GM23338 (cell line): ENCODE measurements at regions not wholly inside any gene's neighbourhood (a gene's known extent, or its start where the extent isn't known, plus 50 kb on each side); places are given as distances from the start of the nearest gene placed in this dataset.

ENCODE experiments used
- ATAC-seq: fragments of 200-7000 bp; cut with Tn5 transposase; 3 replicates; pipeline ENCODE4 v1.9.1; 2020
- DNase-seq: peaks from one replicate; pipeline ENCODE4 v3.0.0-alpha.2; 2015; ENCODE audit warnings: low spot score
- H2AFZ ChIP-seq: fragments of 200-600 bp; sonication (generic); 2 replicates; pipeline ENCODE4 v1.8.0; 2016; ENCODE audit warnings: antibody characterized with exemption, mild to moderate bottlenecking, moderate library complexity
- H3F3A ChIP-seq: fragments of 200-600 bp; sonication (generic); replicated peaks from 2 replicates; pipeline ENCODE4 v1.8.0; 2017; ENCODE audit warnings: antibody characterized with exemption, mixed run types, low read depth
- H3K27ac ChIP-seq: fragments of 200-600 bp; sonication (generic); 2 replicates; pipeline ENCODE4 v1.6.1; 2016; ENCODE audit warnings: low read depth
- H3K27me3 ChIP-seq: fragments of 200-600 bp; sonication (generic); 2 replicates; pipeline ENCODE4 v1.8.0; 2016; ENCODE audit warnings: mild to moderate bottlenecking, mixed run types, moderate library complexity; ENCODE audit not compliant: insufficient read depth
- H3K36me3 ChIP-seq: fragments of 200-600 bp; sonication (generic); 2 replicates; pipeline ENCODE4 v1.8.0; 2016; ENCODE audit warnings: mild to moderate bottlenecking; ENCODE audit not compliant: insufficient read depth
- H3K4me1 ChIP-seq: fragments of 200-600 bp; sonication (generic); 2 replicates; pipeline ENCODE4 v1.8.0; 2016; ENCODE audit warnings: mild to moderate bottlenecking, moderate library complexity; ENCODE audit not compliant: insufficient read depth
- H3K4me2 ChIP-seq: fragments of 200-600 bp; sonication (generic); 2 replicates; pipeline ENCODE4 v1.7.1; 2017; ENCODE audit warnings: mixed run types
- H3K4me3 ChIP-seq: fragments of 200-600 bp; sonication (generic); 2 replicates; pipeline ENCODE4 v1.6.1; 2016; ENCODE audit warnings: mixed run types
- H3K79me2 ChIP-seq: fragments of 200-600 bp; sonication (generic); replicated peaks from 2 replicates; pipeline ENCODE4 v1.8.0; 2017; ENCODE audit warnings: mild to moderate bottlenecking; ENCODE audit not compliant: insufficient read depth
- H3K9me2 ChIP-seq: fragments of 200-600 bp; sonication (generic); 2 replicates; pipeline ENCODE4 v1.8.0; 2017; ENCODE audit not compliant: insufficient read depth
- H4K20me1 ChIP-seq: fragments of 200-600 bp; sonication (generic); replicated peaks from 2 replicates; pipeline ENCODE4 v1.8.0; 2017; ENCODE audit warnings: mild to moderate bottlenecking; ENCODE audit not compliant: insufficient read depth
- H3K27ac Mint-ChIP-seq: 2 replicates; pipeline ENCODE4 v1.8.0; 2020; ENCODE audit warnings: inconsistent platforms, mild to moderate bottlenecking, moderate library complexity, mixed read lengths
- H3K27me3 Mint-ChIP-seq: 3 replicates; pipeline ENCODE4 v1.8.0; 2022; ENCODE audit warnings: low read depth, mild to moderate bottlenecking, moderate library complexity, mixed read lengths, inconsistent platforms; ENCODE audit not compliant: insufficient read depth, poor library complexity
- H3K36me3 Mint-ChIP-seq: 3 replicates; pipeline ENCODE4 v1.8.0; 2021; ENCODE audit warnings: low read depth, mild to moderate bottlenecking, inconsistent platforms, moderate library complexity, mixed read lengths
- H3K4me1 Mint-ChIP-seq: 3 replicates; pipeline ENCODE4 v1.8.0; 2020; ENCODE audit warnings: mild to moderate bottlenecking, inconsistent platforms, mixed read lengths
- H3K4me3 Mint-ChIP-seq: 3 replicates; pipeline ENCODE4 v1.8.0; 2021; ENCODE audit warnings: moderate library complexity, mild to moderate bottlenecking, inconsistent platforms, mixed read lengths
- H3K9me3 Mint-ChIP-seq: 3 replicates; pipeline ENCODE4 v1.8.0; 2020; ENCODE audit warnings: moderate library complexity, mild to moderate bottlenecking, inconsistent platforms, mixed read lengths
- CREB1 ChIP-seq: fragments of 250-450 bp; sonication (Bioruptor Pico); IDR thresholded peaks from 2 replicates; pipeline ENCODE4 v1.5.0; 2020; ENCODE audit warnings: low read depth, mild to moderate bottlenecking, moderate library complexity
- CTCF ChIP-seq, 2 experiments: fragments of 200-600 bp in 1 of 2; sonication (generic) in 1 of 2; conservative IDR thresholded peaks; 2 replicates each; pipeline versions ENCODE4 v1.5.1 to v1.6.1; 2016 to 2017; ENCODE audit warnings: antibody characterized with exemption in 2 of 2, low read depth in 2 of 2, mild to moderate bottlenecking in 2 of 2, moderate library complexity in 1 of 2
- ETS1 ChIP-seq: IDR thresholded peaks from 2 replicates; pipeline ENCODE4 v1.6.1; 2016; ENCODE audit warnings: antibody characterized with exemption
- EZH2 ChIP-seq: fragments of 200-600 bp; sonication (generic); IDR thresholded peaks from one replicate; pipeline ENCODE4 v1.8.0; 2017; ENCODE audit warnings: antibody characterized with exemption, mild to moderate bottlenecking, low read depth; ENCODE audit not compliant: unreplicated experiment
- EZH2phosphoT487 ChIP-seq: fragments of 200-600 bp; sonication (generic); IDR thresholded peaks from one replicate; pipeline ENCODE4 v1.8.1; 2018; ENCODE audit warnings: antibody characterized with exemption; ENCODE audit not compliant: unreplicated experiment
- JUNB ChIP-seq: IDR thresholded peaks from one replicate; pipeline ENCODE4 v1.6.1; 2016; ENCODE audit warnings: antibody characterized with exemption; ENCODE audit not compliant: unreplicated experiment
- NANOG ChIP-seq: IDR thresholded peaks from 2 replicates; pipeline ENCODE4 v1.6.1; 2016; ENCODE audit warnings: antibody characterized with exemption, borderline replicate concordance
- POLR2AphosphoS5 ChIP-seq: IDR thresholded peaks from 2 replicates; pipeline ENCODE4 v1.6.1; 2016; ENCODE audit warnings: antibody characterized with exemption, low read depth
- REST ChIP-seq: IDR thresholded peaks from one replicate; pipeline ENCODE4 v1.6.1; 2018; ENCODE audit warnings: antibody characterized with exemption; ENCODE audit not compliant: unreplicated experiment
- STAT1 ChIP-seq: IDR thresholded peaks from one replicate; pipeline ENCODE4 v1.6.1; 2016; ENCODE audit warnings: antibody characterized with exemption; ENCODE audit not compliant: unreplicated experiment
- ZNF114 ChIP-seq: fragments of 250-450 bp; sonication (Bioruptor Pico); IDR thresholded peaks from 2 replicates; pipeline ENCODE4 v1.5.0; 2020; ENCODE audit warnings: mild to moderate bottlenecking, moderate library complexity
- ZNF331 ChIP-seq: fragments of 250-450 bp; sonication (Bioruptor Pico); IDR thresholded peaks from 2 replicates; pipeline ENCODE4 v1.5.0; 2020; ENCODE audit warnings: low read depth, mild to moderate bottlenecking, moderate library complexity
- ZNF462 ChIP-seq: fragments of 250-450 bp; sonication (Bioruptor Pico); IDR thresholded peaks from 2 replicates; pipeline ENCODE4 v1.5.0; 2020; ENCODE audit warnings: mild to moderate bottlenecking, moderate library complexity

GRCh38 chrX:97854086-97854485 lies 970.4 kb downstream of the RPA4 start:
- Mint-ChIP-seq H3K4me1 (peaks cover 5% of the 10 kb centered on the region; the same call in 2 of the 3 replicates), H3K27me3 (peaks cover 2% of the 10 kb centered on the region), H3K36me3 (peaks cover 3% of the 10 kb centered on the region; the same call in 1 of the 3 replicates), H3K9me3 (peaks cover 3% of the 10 kb centered on the region; the same call in 1 of the 3 replicates), H3K27ac (no peak overlapping the region), H3K4me3 (no peak overlapping the region)
- DNase-seq: no peak
- H4K20me1 ChIP-seq: no peaks in the 10 kb centered on the region
- no peak overlapping the region for H3K4me3 ChIP-seq
- no peak overlapping the region for H3K4me2 ChIP-seq
- H3K9me2 ChIP-seq: no peaks in the 10 kb centered on the region
- H3K27ac ChIP-seq: no peak overlapping the region
- no peaks in the 10 kb centered on the region for H3K27me3 ChIP-seq
- no peaks in the 10 kb centered on the region for H3K4me1 ChIP-seq
- no peaks in the 10 kb centered on the region for H3K36me3 ChIP-seq
- no peak for ATAC-seq
- H3F3A ChIP-seq: no peaks in the 10 kb centered on the region
- no peak overlapping the region for H2AFZ ChIP-seq
- TF ChIP-seq CREB1 (CRISPR knock-in tag) (no peak), ZNF462 (no peak), REST (no peak), ZNF114 (CRISPR knock-in tag) (no peak), EZH2 (no peak), ETS1 (no peak), STAT1 (no peak), POLR2AphosphoS5 (no peak), CTCF (conservative IDR thresholded peaks at IDR 0.05; ENCODE audit: low read depth in 2 of 2) (no peak), EZH2phosphoT487 (no peak), JUNB (no peak), ZNF331 (no peak), NANOG (no peak)
- H3K79me2 ChIP-seq: no peaks in the 10 kb centered on the region
